SK-N-SH treated with all-trans-retinoic acid at 6 μM for 48 hours (cell line): ENCODE measurements at regions not wholly inside any gene's neighbourhood (a gene's known extent, or its start where the extent isn't known, plus 50 kb on each side); places are given as distances from the start of the nearest gene placed in this dataset.

Experiments used
- ARNTL ChIP-seq: fragments of 450-650 bp; formaldehyde crosslinking; IDR thresholded peaks from 2 replicates; pipeline ENCODE4 v1.5.0; 2020; ENCODE audit warnings: low read depth, mild to moderate bottlenecking, moderate library complexity, borderline replicate concordance
- BACH2 ChIP-seq: fragments of 250-450 bp; sonication (Bioruptor Pico); IDR thresholded peaks from 2 replicates; pipeline ENCODE4 v1.9.0; 2021; ENCODE audit warnings: mild to moderate bottlenecking, borderline replicate concordance
- CREB5 ChIP-seq: fragments of 250-450 bp; sonication (Bioruptor Pico); IDR thresholded peaks from 2 replicates; pipeline ENCODE4 v1.5.1; 2020; ENCODE audit warnings: low read depth, mild to moderate bottlenecking, moderate library complexity
- ESRRG ChIP-seq: fragments of 250-450 bp; sonication (Bioruptor Pico); IDR thresholded peaks from 2 replicates; pipeline ENCODE4 v1.6.1; 2021; ENCODE audit warnings: mild to moderate bottlenecking
- ISL1 ChIP-seq: fragments of 250-450 bp; sonication (Bioruptor Pico); IDR thresholded peaks from 2 replicates; pipeline ENCODE4 v2.1.2; 2022; ENCODE audit warnings: mild to moderate bottlenecking, moderate library complexity
- OSR1 ChIP-seq: fragments of 250-450 bp; sonication (Bioruptor Pico); IDR thresholded peaks from 2 replicates; pipeline ENCODE4 v1.8.0; 2022; ENCODE audit warnings: moderate library complexity, mild to moderate bottlenecking, inconsistent platforms
- PATZ1 ChIP-seq: fragments of 250-450 bp; sonication (Bioruptor Pico); IDR thresholded peaks from 2 replicates; pipeline ENCODE4 v1.8.0; 2020; ENCODE audit warnings: mild to moderate bottlenecking, moderate library complexity, borderline replicate concordance
- RARB ChIP-seq: fragments of 250-450 bp; sonication (Bioruptor Pico); IDR thresholded peaks from 2 replicates; pipeline ENCODE4 v1.8.0; 2021; ENCODE audit warnings: mild to moderate bottlenecking, moderate library complexity
- TCF4 ChIP-seq: fragments of 250-450 bp; sonication (Bioruptor Pico); IDR thresholded peaks from 2 replicates; pipeline ENCODE4 v1.8.0; 2021; ENCODE audit warnings: mild to moderate bottlenecking, moderate library complexity, borderline replicate concordance
- ZFP30 ChIP-seq: fragments of 450-650 bp; formaldehyde crosslinking; IDR thresholded peaks from 2 replicates; pipeline ENCODE4 v1.5.0; 2022; ENCODE audit warnings: mild to moderate bottlenecking, moderate library complexity
- ZNF565 ChIP-seq: fragments of 450-650 bp; formaldehyde crosslinking; conservative IDR thresholded peaks from 2 replicates; pipeline ENCODE4 v1.5.0; 2020; ENCODE audit warnings: low read depth, mild to moderate bottlenecking, moderate library complexity
- ZNF70 ChIP-seq: fragments of 450-650 bp; formaldehyde crosslinking; IDR thresholded peaks from 2 replicates; pipeline ENCODE4 v1.5.0; 2020; ENCODE audit warnings: mild to moderate bottlenecking, moderate library complexity
- ZNF8 ChIP-seq: fragments of 450-650 bp; formaldehyde crosslinking; IDR thresholded peaks from 2 replicates; pipeline ENCODE4 v1.5.0; 2020; ENCODE audit warnings: mild to moderate bottlenecking, moderate library complexity

- TF ChIP-seq PATZ1 (no peak), TCF4 (CRISPR knock-in tag) (no peak), ZFP30 (CRISPR knock-in tag) (no peak), OSR1 (CRISPR knock-in tag) (no peak), ESRRG (CRISPR knock-in tag) (no peak), ZNF70 (CRISPR knock-in tag) (no peak), CREB5 (no peak), ISL1 (CRISPR knock-in tag) (no peak), ZNF8 (CRISPR knock-in tag) (no peak), RARB (no peak), ZNF565 (CRISPR knock-in tag) (no peak), ARNTL (CRISPR knock-in tag) (no peak), BACH2 (CRISPR knock-in tag) (no peak)
Measured at GRCh38 chr13:78909276-78909675, 250.3 kb upstream of the OBI1 start.
